GM21786 (cell line): ENCODE measurements at regions not wholly inside any gene's neighbourhood (a gene's known extent, or its start where the extent isn't known, plus 50 kb on each side); places are given as distances from the start of the nearest gene placed in this dataset.
A peak's percentile ranks its signal among the peaks of the same experiment; 100 is the strongest.

Experiments
- ATAC-seq: cut with Tn5 transposase; IDR thresholded peaks from one replicate; pipeline ENCODE4 v1.9.1; 2021; ENCODE audit not compliant: unreplicated experiment

DNA sequence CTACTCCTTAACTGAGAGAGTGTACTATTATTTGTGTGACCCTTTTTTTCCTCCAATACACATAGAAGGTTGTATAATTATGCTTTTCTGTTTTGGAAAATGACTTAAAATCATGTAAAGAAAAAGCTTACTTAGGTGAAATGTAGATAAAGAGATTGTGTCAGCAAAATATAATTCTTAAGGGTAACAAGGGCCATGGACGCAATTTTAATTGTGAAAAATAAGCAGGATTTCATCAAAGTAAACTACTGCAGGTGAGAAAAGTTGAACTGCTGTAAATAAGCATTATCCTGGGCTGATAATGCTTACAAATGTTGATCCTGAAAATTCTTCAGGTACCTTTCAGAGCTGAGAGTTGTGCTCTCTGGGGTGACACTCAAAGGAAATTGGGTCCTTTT is 141.5 kb downstream of the RPIA start:
- ATAC-seq, result no peak

DNA sequence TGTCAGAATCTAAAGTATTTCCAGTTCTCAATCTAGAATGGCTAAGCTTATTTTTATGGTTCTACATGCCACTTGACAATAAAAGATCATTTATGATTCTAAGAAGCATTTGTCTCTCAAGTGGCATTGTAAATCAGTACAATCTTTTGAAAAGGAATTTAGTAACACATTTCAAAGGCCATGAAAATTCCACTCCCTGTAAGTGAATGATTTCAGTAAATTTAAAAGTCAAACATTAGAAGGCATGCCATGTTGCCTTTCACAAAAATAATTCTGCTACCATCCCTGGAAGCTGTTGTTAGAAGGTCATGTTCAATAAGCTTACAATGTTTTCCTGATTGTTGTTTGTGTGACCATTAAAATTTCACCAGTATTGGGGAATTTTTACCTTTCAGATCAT is 142.9 kb downstream of the RPIA start:
- no peak for ATAC-seq

DNA sequence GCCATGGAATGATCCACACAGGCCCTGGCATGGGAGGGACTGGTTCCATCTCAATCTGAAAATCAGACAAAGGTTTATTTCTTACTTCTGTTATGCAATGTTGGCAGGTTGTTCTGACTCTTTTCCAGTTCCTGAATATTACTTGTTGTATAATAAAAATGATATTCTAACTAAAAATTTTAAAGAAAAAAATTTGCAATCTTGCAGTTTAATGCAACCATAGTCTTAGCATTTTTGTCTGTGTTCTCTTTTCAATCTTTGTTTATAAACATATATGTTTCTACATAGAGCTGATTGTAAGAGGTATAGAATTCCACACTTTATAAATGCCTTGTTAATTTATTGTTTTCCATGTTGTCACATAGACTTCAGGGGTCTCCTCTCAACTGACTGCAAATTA is 143.4 kb downstream of the RPIA start:
- ATAC-seq, result no peak

DNA sequence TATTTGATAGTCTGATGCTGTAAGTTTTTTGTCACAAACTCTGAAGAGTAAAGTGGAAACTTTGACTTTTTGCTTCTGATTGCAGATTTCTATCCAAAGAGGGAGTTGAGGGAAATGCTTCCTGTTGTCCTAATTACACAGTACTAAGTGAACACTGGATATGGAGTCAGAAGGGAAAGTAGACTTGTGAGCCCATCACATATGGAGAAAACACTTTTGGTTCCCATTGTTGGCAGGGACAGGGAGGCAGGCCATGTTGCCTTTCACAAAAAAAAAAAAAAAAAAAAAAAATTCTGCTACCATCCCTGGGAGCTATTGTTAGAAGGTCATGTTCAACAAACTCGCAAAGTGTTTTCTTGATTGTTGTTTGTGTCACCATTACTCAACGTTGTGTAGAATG is 144.3 kb downstream of the RPIA start:
- no peak for ATAC-seq

DNA sequence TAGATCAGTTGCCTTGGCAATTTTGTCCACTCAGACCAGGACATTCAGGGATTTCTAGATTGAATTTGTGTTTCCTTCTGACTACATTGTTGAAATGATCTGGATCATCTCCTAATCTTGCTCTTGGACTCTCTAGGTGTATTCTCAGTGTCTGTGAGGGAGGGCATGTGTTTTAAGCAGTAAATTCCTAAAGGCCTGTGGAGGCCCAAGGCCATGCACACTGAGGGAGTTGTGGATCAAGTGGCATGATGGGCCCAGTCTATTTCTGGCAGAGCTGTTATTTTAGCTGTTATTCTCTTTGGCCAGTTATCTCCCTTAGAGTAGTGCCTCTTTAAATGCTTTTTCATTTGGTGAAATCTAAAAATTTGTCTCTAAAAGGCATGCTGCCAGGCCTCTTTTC is 144.9 kb downstream of the RPIA start:
- ATAC-seq, result no peak

DNA sequence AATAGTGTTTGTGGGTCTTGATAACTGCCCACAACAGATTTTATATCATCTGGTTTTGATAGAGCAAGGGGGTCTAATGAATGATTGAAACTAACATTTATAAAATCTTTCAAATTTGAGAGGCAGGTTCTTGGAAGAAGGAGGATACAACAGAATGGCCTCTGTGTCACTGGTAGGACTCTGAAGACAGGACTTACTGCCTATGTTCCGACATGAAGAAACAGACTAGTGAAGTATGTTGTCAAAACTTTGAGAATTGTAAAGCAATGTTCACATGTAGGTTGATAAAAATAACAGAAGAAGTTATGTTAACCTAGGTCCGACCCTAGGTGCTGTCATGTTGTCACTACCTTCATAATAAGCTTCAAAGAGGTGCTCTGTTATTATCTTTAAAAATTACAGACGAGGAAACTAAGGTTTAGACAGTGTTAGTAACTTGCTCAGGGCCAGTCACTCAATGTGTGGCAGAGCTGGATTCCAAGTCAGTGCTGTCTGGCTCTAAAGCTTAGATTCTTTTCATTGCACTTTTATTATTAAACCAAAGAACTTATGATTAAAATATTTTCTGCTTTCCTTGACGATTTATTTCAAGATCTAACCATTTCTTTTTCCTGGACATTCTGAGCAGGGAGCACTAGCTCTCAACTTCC is 146.2 kb downstream of the RPIA start:
- ATAC-seq, result no peak

DNA sequence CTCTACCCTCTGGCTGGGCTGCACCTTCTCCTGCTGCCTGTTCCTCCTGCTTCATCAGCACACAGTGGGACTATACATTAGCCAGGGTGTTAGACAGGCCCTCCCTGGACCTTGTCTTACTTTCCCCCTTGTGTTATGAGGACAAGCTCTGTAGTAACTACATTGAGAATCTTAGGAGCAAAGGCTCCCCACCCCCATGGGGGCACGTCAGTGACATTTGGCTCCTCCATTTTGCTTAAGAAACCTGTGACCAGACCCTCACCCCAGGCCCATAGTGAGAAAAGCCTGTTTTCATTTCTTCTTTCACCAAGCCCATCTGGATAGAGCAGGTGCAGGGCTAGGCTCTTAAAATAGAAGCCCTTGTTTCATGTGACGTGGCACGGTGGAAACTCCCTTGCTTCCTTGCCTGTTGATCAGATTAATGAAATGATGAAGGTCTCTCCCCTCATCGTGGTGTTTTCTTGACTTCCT is 146.7 kb downstream of the RPIA start:
- ATAC-seq, result peak; percentile 88

DNA sequence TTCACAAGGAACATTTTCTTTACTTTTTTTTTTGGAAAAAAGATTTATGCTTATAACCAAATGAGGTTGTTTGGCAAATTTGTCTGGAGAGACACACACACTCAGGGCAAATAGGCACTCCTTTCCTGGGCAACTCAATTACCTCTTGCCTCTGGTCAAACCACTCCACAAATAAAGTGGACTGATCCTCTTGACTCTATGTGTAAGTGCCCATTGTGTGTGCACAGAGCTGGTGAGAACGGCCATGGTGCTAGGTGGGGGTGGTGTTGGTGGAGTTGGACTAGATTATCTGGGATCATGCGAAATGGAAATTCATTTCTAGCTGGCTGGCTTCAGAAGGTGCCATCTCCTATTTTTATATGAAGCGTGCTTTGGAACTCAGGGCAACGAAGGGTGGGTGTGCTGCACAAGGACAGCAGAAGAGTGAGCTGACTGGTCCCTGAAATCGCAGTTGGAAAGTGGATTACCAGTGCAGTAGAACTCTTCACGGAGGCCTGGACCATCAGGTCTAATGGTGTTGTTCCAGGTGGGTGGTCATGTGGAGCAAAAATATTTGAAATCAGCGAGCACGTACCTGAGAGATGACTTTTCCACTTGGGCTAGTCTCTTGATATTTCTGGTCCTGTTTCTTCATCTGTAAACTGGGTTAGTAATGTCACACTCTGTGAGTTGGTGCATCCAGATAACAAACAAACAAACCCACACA is 149.9 kb downstream of the RPIA start:
- no peak for ATAC-seq

DNA sequence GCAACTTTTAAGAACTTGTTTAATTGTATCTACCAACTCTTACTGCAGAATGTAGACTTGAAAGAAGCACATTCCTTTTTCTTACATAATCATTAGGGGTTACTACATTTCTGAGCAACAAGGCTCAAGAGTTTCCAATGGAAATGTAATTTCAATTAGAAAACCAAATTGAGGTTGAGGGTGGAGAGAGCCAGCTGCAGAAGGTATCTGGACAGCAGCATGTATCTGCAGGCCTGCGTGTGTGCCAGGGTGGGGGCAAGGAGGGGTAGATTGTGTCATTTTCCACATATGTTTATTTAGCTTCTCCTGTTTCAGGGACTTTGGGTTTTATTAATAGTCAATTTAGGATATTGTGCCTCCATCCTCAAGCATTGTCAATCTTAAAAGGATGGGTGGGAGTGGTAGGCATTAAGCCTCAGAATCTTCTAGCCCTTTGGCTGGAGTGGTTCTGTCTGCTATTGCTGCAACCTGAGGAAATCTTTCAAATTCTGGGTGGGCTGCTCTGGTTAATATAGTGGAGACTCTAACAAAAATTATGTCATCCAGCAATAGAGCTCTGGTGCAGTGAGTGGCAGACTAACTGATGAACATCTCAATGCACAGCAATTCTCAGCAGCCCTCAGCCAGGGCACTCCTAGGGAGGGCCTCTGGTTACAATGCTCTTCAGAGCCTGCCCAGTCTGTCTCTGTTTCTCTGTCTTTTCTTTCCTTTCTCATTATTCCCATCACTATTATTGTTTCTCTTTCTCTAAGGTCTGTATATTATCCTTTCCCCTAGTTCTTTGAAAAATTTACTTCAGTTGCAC is 151.4 kb downstream of the RPIA start:
- ATAC-seq, result no peak

DNA sequence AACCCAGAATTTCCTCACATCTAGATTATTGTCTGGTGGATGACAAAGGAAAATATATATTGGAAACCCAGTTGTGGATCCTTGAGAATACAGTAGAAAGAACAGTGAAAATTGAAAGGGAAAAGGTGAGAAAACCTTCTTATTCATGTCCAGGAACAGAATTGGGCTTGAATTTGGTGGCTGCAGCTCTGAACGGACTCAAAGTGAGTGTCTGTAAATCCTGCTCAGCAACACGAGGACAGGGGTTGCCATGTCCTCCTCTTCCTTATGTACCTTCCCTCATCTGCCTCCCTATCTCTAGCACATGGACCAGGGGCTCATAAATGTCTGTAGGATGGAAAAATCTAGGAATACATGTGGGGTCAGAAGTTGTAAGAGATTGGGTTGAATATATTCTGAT is 152.2 kb downstream of the RPIA start:
- no peak for ATAC-seq

DNA sequence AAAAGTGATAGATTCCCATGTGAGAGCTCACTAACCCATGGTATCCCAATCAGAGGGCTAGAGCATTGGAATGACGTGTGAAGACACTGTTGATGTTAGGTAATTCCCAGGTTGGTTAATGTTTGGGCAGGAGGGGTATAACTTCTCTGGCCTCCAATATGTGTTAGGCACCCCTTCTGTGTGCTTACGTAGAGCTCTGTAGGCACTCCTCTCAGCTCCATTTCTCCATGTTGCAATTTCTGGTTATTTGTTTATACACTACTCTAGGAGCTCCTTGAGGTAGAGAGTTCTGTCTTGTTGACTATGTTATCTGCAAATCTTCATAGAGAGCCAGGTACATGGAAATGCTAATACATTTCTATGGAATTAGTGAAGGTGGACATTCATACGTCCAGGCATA is 153.5 kb downstream of the RPIA start:
- no peak for ATAC-seq

DNA sequence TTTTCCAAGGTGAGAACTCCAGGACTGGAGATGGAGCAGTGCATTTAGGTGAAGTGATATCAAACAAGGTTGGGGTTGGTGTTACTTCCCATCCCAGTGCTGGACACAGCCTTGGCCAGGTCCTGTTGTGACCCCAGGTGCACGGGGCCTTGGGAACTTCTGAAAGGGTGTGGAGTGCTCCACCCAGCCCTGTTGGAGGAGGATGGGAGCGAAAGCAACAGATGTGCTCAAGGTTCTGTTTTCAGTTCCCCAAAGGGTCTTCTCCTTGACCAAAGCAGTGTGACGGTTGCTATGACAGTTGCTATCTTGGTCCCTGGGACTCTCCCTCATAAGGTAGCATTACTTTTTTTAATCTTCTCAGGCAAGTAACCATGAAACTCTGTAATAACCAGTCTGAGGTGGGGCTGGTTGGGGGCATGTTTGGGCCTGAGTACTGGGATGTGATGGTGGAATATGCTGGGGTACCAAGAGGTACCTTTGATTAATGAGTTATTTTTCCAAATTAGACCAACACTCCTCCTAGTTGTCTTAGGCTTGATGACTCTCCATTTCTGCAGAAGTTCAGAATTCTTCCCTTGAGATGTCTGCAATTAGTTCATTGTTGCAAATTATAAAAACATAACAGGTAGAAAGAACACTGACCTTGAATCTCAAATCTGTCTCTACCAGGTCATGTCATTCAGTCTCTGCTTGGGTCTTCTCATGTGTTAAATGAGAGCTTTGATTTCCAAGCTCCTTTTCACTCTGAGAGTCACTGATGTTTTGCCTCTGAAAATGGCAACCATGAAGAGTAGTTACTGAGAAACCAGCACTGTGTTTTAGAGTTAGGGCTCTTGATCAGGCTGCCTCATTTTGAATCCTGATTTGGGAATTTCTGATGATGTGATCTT is 154.5 kb downstream of the RPIA start:
- ATAC-seq, result peak; percentile 79

DNA sequence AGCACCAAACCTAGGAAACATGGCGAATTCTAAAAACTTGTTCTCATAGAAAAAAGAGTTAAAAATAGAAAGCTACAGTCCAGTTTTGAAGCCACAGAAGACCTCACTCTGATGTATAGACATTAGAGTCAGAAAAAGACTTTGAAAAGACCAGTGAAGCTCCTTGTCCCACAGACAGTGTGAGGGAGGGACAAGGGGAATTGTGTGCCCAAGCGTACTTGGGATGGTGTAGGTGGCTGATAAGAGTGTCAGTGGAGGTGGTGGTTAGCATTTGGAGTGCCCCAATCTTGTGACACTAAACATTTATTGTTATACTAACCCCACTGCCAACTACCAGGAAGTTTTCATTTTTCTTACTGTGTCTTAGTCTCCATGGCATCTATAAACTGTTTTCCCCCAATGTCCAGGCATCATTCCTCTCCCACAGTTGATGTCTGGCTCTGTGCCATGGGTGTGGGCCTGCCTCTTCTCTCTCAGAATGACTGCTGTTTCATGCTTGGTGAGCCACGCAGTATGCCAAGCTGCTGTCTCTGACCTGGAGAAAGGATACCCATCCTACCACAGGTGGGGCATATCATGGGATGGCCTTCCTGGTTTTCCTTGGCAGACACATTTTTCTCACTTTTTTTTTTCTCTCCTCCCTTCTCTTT is 161.4 kb downstream of the RPIA start:
- no peak for ATAC-seq

DNA sequence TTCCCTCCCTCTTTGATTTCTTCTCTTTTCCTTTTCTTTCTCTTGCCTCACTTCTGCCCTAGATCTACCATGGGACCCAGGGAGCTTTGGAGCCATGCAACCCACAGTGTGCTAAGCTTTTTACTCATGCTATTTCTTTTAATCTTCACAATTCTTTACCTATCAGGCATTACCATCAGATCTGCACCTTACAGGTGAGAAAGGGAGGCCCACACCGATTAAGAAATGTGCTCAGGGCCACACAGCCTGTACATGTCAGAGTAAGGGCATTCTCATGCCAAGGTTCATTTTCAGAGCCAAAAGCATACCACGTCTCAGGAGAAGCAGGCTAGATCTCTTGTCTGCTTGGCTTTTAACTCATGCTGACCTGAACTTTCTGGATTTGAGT is 161.9 kb downstream of the RPIA start:
- no peak for ATAC-seq

DNA sequence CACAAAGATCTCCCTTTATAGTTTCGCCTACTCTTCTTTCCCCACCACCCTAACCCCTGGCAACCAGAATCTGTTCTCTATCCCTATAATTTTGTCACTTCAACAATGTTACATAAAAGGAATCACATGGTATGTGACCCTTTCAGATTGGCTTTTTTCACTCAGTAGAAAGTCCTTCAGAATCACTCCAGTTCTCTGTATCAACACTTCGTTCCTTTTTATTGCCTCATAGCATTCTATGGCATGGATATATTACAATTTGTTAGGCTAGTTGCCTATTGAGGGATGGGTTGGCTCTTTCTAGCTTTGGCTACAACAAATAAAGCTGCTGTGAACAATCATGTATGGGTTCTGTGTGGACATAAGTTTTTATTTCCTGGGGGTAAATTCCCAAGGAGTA is 163.1 kb downstream of the RPIA start:
- no peak for ATAC-seq

DNA sequence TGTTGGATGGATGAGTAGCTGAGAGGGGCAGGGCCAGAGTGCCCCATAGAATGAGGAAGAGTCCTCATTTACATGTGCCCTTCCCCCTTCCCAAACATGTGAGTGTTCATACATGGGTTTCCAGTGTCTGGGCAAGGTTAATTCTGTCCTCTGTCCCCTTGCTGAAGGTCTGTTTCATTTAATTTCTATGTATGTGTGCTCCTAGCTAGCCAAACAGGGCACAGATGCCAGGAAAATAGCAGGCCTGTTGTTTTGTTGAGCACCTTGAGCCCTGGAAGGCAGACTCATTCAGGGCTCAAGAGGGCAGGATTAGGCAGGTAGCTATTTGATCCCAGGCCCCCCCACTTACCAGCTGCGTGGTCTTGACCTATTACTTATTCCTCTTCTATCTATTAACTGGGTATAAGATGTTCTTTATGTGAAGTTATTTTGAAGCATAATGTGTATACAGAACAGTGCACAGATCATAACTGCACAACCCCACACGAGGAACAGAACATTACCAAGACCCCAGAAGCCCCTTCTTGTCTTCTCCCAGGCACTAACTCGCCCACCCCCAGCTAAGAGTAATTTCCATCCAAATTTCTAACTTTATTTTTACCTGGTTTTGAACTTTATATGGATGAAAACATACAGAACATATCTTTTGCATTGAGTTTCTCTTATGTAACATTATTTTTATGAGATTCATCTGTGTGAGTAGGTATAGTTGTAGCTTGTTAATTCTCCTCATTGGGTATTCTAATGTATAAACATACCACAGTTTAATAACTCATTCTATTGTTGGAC is 164.3 kb downstream of the RPIA start:
- peak; percentile 46 for ATAC-seq

DNA sequence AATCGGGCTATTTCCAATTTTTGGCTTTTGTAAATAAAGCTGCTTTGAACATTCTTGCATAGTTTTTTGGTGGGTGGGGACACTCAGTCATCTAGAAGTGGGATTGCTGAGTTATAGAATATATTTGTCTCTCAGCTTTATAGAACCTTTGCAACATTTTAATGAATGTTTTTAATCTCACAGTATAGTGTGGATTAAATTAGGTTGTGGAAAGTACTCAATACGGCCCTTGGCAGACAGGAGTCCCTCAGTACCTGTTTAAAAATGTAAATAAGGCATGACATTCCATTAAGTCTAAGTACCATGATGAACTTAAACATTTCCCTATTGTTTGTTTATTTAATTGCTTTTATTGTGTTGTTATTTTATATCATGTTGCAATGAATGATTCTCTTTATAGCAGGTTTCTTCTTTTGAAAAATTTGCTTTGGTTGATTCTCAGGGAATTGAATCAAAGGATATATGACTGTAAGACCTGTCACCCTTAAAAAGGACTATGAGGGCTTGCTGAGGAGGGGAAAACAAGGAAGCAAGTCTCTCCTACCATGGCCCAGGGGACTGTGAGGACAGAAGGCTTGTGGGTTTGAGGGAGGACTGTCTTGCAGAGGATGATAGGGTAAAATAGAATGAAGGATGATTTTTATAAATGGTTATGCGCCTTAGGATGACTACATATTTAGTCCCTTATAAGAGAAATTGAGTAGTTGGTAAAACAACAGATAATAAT is 165.1 kb downstream of the RPIA start:
- ATAC-seq, result peak; percentile 2

DNA sequence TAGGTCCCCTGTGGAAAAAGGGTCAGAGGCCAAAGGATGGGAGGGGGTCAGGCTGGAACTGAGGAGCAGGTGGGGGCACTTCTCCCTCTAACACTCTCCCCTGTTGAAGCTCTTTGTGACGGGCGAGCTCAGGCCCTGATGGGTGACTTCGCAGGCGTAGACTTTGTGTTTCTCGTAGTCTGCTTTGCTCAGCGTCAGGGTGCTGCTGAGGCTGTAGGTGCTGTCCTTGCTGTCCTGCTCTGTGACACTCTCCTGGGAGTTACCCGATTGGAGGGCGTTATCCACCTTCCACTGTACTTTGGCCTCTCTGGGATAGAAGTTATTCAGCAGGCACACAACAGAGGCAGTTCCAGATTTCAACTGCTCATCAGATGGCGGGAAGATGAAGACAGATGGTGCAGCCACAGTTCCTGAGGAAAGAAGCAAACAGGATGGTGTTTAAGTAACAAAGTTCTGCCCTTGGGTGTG is 165.8 kb downstream of the RPIA start:
- ATAC-seq, result no peak

DNA sequence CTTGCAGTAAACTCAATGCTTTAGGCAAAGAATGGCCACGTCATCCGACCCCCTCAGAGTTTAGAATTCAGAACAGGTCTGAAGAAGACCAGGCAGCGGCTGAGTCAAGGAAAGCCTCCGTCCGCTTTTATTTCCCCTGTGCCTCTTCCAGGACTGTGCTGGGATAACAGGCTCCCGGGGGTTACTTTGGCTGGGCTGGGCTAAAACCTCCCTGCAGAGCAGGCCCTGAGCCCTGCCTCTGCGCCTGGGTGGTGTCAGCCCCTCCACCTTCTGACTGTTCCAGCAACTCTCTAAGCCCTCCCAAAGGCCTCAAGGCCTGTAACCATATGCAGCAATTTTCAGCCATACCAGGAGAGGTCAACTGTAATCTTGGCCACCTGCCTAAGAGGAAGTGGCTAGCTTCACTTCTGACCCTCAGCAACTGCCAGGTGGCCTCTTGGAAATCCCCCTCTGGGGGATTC is 166.5 kb downstream of the RPIA start:
- ATAC-seq, result no peak
